IMR-90 (cell line): ENCODE measurements at regions not wholly inside any gene's neighbourhood (a gene's known extent, or its start where the extent isn't known, plus 50 kb on each side); places are given as distances from the start of the nearest gene placed in this dataset.

Experiments
- ATAC-seq: fragments of 200-7000 bp; cut with Tn5 transposase; 2 replicates; pipeline ENCODE4 v1.9.1; 2020; ENCODE audit warnings: low read depth, mild to moderate bottlenecking, moderate library complexity
- BruUV-seq: library from RNA; stranded (reverse); fragments of 400-500 nt; replicated peaks from 2 replicates; lab custom pipeline; 2021; lab: Mats Ljungman, UMichigan
- CTCF ChIA-PET: fragments of 300-600 bp; formaldehyde crosslinking; extraction: SDS; loops from one replicate; lab custom pipeline; 2021; ENCODE audit warnings: antibody characterized with exemption; lab: Yijun Ruan, JAX
- POLR2A ChIA-PET: fragments of 300-600 bp; sonication (Branson Sonifier 250); formaldehyde crosslinking; loops from one replicate; lab custom pipeline; 2022; ENCODE audit warnings: antibody characterized with exemption; ENCODE audit not compliant: unreplicated experiment; lab: Charles Lee
- DNase-seq: peaks from one replicate; pipeline ENCODE4 v3.0.0; 2013
- H2AFZ ChIP-seq: replicated peaks from 2 replicates; pipeline ENCODE3; 2013; ENCODE audit warnings: low read length, mild to moderate bottlenecking; ENCODE audit not compliant: poor library complexity
- H2AK5ac ChIP-seq: 2 replicates; pipeline ENCODE4 v1.6.1; 2013; ENCODE audit warnings: low read depth, low read length, inconsistent platforms
- H2AK9ac ChIP-seq: replicated peaks from 2 replicates; pipeline ENCODE3; 2013; ENCODE audit warnings: mild to moderate bottlenecking, low read depth, low read length, moderate library complexity; ENCODE audit not compliant: poor library complexity
- H2BK120ac ChIP-seq: 2 replicates; pipeline ENCODE4 v1.6.1; 2013; ENCODE audit warnings: low read depth, low read length, inconsistent platforms
- H2BK15ac ChIP-seq: 3 replicates; pipeline ENCODE4 v1.6.1; 2013; ENCODE audit warnings: low read depth, low read length, inconsistent platforms
- H2BK20ac ChIP-seq: 2 replicates; pipeline ENCODE4 v1.6.1; 2013; ENCODE audit warnings: low read depth, mild to moderate bottlenecking, inconsistent platforms, low read length, moderate library complexity
- H2BK5ac ChIP-seq: 2 replicates; pipeline ENCODE4 v1.6.1; 2013; ENCODE audit warnings: mild to moderate bottlenecking, low read depth, low read length, inconsistent platforms; ENCODE audit not compliant: poor library complexity, severe bottlenecking
- H3K14ac ChIP-seq: replicated peaks from 2 replicates; pipeline ENCODE4 v1.6.1; 2013; ENCODE audit warnings: low read depth, low read length, inconsistent platforms
- H3K18ac ChIP-seq: 2 replicates; pipeline ENCODE4 v1.6.1; 2013; ENCODE audit warnings: low read depth, low read length, control low read depth
- H3K23ac ChIP-seq: 2 replicates; pipeline ENCODE4 v1.6.1; 2013; ENCODE audit warnings: low read depth, low read length, inconsistent platforms
- H3K27ac ChIP-seq: 2 replicates; pipeline ENCODE4 v1.5.1; 2013; ENCODE audit warnings: mild to moderate bottlenecking, control low read depth, low read length; ENCODE audit not compliant: insufficient read depth
- H3K27me3 ChIP-seq: 2 replicates; pipeline ENCODE4 v1.6.1; 2013; ENCODE audit warnings: low read length; ENCODE audit not compliant: control insufficient read depth, insufficient read depth
- H3K36me3 ChIP-seq: 2 replicates; pipeline ENCODE4 v1.6.1; 2013; ENCODE audit warnings: low read length, mixed read lengths; ENCODE audit not compliant: control insufficient read depth, insufficient read depth
- H3K4ac ChIP-seq: 2 replicates; pipeline ENCODE4 v1.6.1; 2013; ENCODE audit warnings: low read depth, low read length, inconsistent platforms
- H3K4me1 ChIP-seq: 2 replicates; pipeline ENCODE4 v1.6.1; 2013; ENCODE audit warnings: low read length, mixed read lengths; ENCODE audit not compliant: control insufficient read depth, insufficient read depth
- H3K4me2 ChIP-seq: 2 replicates; pipeline ENCODE4 v1.6.1; 2013; ENCODE audit warnings: low read depth, mild to moderate bottlenecking, control low read depth, low read length, moderate library complexity
- H3K4me3 ChIP-seq: 2 replicates; pipeline ENCODE4 v1.5.1; 2013; ENCODE audit warnings: low read depth, mild to moderate bottlenecking, control low read depth, low read length, moderate library complexity; ENCODE audit not compliant: insufficient read depth
- H3K56ac ChIP-seq: 2 replicates; pipeline ENCODE4 v1.6.1; 2013; ENCODE audit warnings: low read length, inconsistent platforms; ENCODE audit not compliant: insufficient read depth; ENCODE audit errors: extremely low read depth
- H3K79me1 ChIP-seq, 2 experiments: 2 replicates each; pipeline ENCODE4 v1.6.1; 2013; ENCODE audit warnings: low read length in 2 of 2, inconsistent platforms in 1 of 2, low read depth in 1 of 2
- H3K9ac ChIP-seq: 2 replicates; pipeline ENCODE4 v1.6.1; 2013; ENCODE audit warnings: low read depth, low read length, control low read depth
- H3K9me1 ChIP-seq: 2 replicates; pipeline ENCODE4 v1.6.1; 2013; ENCODE audit warnings: low read length, inconsistent platforms; ENCODE audit not compliant: insufficient read depth
- H3K9me3 ChIP-seq: 2 replicates; pipeline ENCODE4 v1.6.1; 2013; ENCODE audit warnings: low read length; ENCODE audit not compliant: control insufficient read depth, insufficient read depth
- H4K20me1 ChIP-seq: 2 replicates; pipeline ENCODE4 v1.6.1; 2013; ENCODE audit warnings: low read length, inconsistent platforms; ENCODE audit not compliant: insufficient read depth
- H4K5ac ChIP-seq: 2 replicates; pipeline ENCODE4 v1.6.1; 2013; ENCODE audit warnings: mild to moderate bottlenecking, low read depth, low read length, control low read depth
- H4K8ac ChIP-seq, 2 experiments: 2 replicates each; pipeline ENCODE4 v1.6.1; 2013; ENCODE audit warnings: low read depth in 2 of 2, low read length in 2 of 2, control low read depth in 1 of 2, inconsistent platforms in 1 of 2
- H4K91ac ChIP-seq: 2 replicates; pipeline ENCODE4 v1.6.1; 2013; ENCODE audit warnings: low read depth, low read length, inconsistent platforms; ENCODE audit not compliant: insufficient read depth
- BHLHE40 ChIP-seq: fragments of 150-350 bp; IDR thresholded peaks from 2 replicates; pipeline ENCODE4 v1.6.1; 2016; ENCODE audit warnings: mild to moderate bottlenecking, low read depth, low read length
- CEBPB ChIP-seq: IDR thresholded peaks from 2 replicates; pipeline ENCODE4 v1.6.1; 2012; ENCODE audit warnings: low read depth, low read length, improper control_type of control experiment
- CHD1 ChIP-seq: IDR thresholded peaks from 2 replicates; pipeline ENCODE4 v1.6.1; 2012; ENCODE audit warnings: low read depth, low read length, improper control_type of control experiment
- CTCF ChIP-seq: conservative IDR thresholded peaks from 2 replicates; pipeline ENCODE4 v1.5.1; 2012; ENCODE audit warnings: mild to moderate bottlenecking, low read depth, low read length, improper control_type of control experiment
- FOS ChIP-seq: fragments of 150-350 bp; IDR thresholded peaks from 2 replicates; pipeline ENCODE4 v1.6.1; 2016; ENCODE audit warnings: low read depth, low read length
- MAFK ChIP-seq: IDR thresholded peaks from 2 replicates; pipeline ENCODE4 v1.6.1; 2012; ENCODE audit warnings: low read depth, low read length, improper control_type of control experiment
- MAZ ChIP-seq: IDR thresholded peaks from 2 replicates; pipeline ENCODE4 v1.6.1; 2012; ENCODE audit warnings: low read depth, mild to moderate bottlenecking, low read length, improper control_type of control experiment, moderate library complexity, borderline replicate concordance
- NFE2L2 ChIP-seq: fragments of 150-350 bp; IDR thresholded peaks from 2 replicates; pipeline ENCODE4 v1.6.1; 2016; ENCODE audit warnings: low read depth, mild to moderate bottlenecking, low read length
- POLR2A ChIP-seq: IDR thresholded peaks from 2 replicates; pipeline ENCODE4 v1.6.1; 2012; ENCODE audit warnings: mild to moderate bottlenecking, low read depth, low read length
- RAD21 ChIP-seq: IDR thresholded peaks from 2 replicates; pipeline ENCODE4 v1.6.1; 2012; ENCODE audit warnings: low read length, improper control_type of control experiment
- RCOR1 ChIP-seq: IDR thresholded peaks from 2 replicates; pipeline ENCODE4 v1.6.1; 2012; ENCODE audit warnings: mild to moderate bottlenecking, low read length, improper control_type of control experiment; ENCODE audit not compliant: insufficient replicate concordance
- SMC3 ChIP-seq: fragments of 150-350 bp; IDR thresholded peaks from 2 replicates; pipeline ENCODE4 v1.6.1; 2016; ENCODE audit warnings: low read depth, mild to moderate bottlenecking, antibody characterized with exemption, low read length, moderate library complexity
- USF2 ChIP-seq: fragments of 150-350 bp; IDR thresholded peaks from 2 replicates; pipeline ENCODE4 v1.6.1; 2017; ENCODE audit warnings: mild to moderate bottlenecking, antibody characterized with exemption, low read length, low read depth
- WGBS, 2 experiments: methylation state at CpG; one replicate each; pipeline versions ENCODE4 v1.1.5 to v1.1.7; 2013; ENCODE audit warnings: missing lambda C conversion rate in 2 of 2; ENCODE audit not compliant: insufficient read length in 1 of 2; ENCODE audit errors: extremely low coverage in 2 of 2; 5-methylcytosine and 5-hydroxymethylcytosine counted together
- dilution Hi-C: fragments of 300-500 bp; cut with HindIII; formaldehyde crosslinking; loops from one replicate; pipeline ENCODE4 v1.14.3; 2018; ENCODE audit warnings: low sequenced_read_pairs; ENCODE audit not compliant: unreplicated experiment
- in situ Hi-C: fragments of 300-500 bp; cut with MboI; formaldehyde crosslinking; loops from 3 replicates; pipeline ENCODE4 v1.14.3; 2019; ENCODE audit warnings: low sequenced_read_pairs, inconsistent platforms, mixed read lengths
- intact Hi-C: fragments of 100-400 bp; cut with micrococcal nuclease; formaldehyde crosslinking; loops from 2 replicates; pipeline ENCODE4 v1.10.0; 2022

DNA sequence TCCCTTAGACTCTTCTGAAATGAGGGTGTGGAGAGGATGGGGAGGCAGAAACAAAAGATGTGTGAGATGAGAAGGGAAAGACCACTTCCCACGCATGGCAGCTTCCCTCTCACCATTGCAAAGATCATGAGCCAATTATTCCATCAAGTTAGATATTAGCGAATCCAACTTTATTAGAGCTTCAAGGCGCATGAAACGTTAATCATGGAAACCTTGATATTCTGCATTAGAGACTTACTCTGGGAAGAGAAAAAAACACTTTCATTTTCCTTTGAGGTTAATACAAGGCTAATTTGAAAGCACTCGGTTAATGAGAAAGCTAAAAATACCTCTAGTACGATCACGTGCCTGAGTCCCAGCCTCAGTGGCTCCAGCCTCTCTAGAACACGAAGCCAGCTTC, 220.6 kb upstream of the RPL38 start:
- ChIA-PET CTCF (no interaction called here), POLR2A (no interaction called here)
- BruUV-seq = no TSS peak
- Histone ChIP-seq H3K18ac (no peak overlapping the region), H3K27ac (no peak overlapping the region), H3K4me2 (no peak overlapping the region), H2AK9ac (no peak overlapping the region), H3K4ac (no peak overlapping the region), H3K23ac (no peak overlapping the region), H4K5ac (no peak overlapping the region), H2AK5ac (no peak overlapping the region), H2AFZ (no peak overlapping the region), H3K27me3 (no peaks in the 10 kb centered on the region), H3K56ac (no peak overlapping the region), H3K9me1 (no peaks in the 10 kb centered on the region), H4K8ac (no peak overlapping the region), H2BK5ac (no peak overlapping the region), H2BK20ac (no peak overlapping the region), H3K9ac (no peak overlapping the region), H2BK120ac (no peak overlapping the region), H4K91ac (no peak overlapping the region), H3K79me1 (no peaks in the 10 kb centered on the region), H3K14ac (no peak overlapping the region), H3K4me3 (no peak overlapping the region), H2BK15ac (no peak overlapping the region), H3K4me1 (no peaks in the 10 kb centered on the region), H4K20me1 (no peaks in the 10 kb centered on the region), H3K9me3 (peaks cover 40% of the 10 kb centered on the region), H3K36me3 (no peaks in the 10 kb centered on the region)
- dilution Hi-C loops = no loop called here
- ATAC-seq = no peak
- TF ChIP-seq MAFK (no peak), SMC3 (no peak), POLR2A (no peak), NFE2L2 (no peak), MAZ (no peak), CTCF (no peak), FOS (no peak), BHLHE40 (no peak), RAD21 (no peak), USF2 (no peak), CEBPB (no peak), RCOR1 (no peak), CHD1 (no peak)
- DNase-seq = no peak
- intact Hi-C loops = no loop called here
- in situ Hi-C loops = loop anchor here (10.0 to 25.0 kb wide), 2 partner anchors 62 to 371 kb away; no protein-coding TSS in a partner anchor
- WGBS, 2 experiments = 50% methylated on average over 2 of the region's 8 CpGs; no CpG with 5 or more reads in 1 of the 2 experiments
